Loucy (cell line): ENCODE measurements at regions not wholly inside any gene's neighbourhood (a gene's known extent, or its start where the extent isn't known, plus 50 kb on each side); places are given as distances from the start of the nearest gene placed in this dataset.
"Not testable (repeated sequence)": the region's sequence is repeated elsewhere in the genome, so short reads cannot be mapped to it uniquely, and the experiment has no call there.

ENCODE experiments used
- H2AFZ ChIP-seq: fragments of 200-600 bp; sonication (generic); 2 replicates; pipeline ENCODE4 v1.6.0; 2016; ENCODE audit warnings: antibody characterized with exemption, mild to moderate bottlenecking, low read length, moderate library complexity
- H3F3A ChIP-seq: fragments of 200-600 bp; 2 replicates; pipeline ENCODE4 v1.6.0; 2016; ENCODE audit warnings: antibody characterized with exemption, low read depth, mild to moderate bottlenecking
- H3K27me3 ChIP-seq: fragments of 200-600 bp; sonication (generic); 2 replicates; pipeline ENCODE4 v1.6.1; 2014; ENCODE audit warnings: low read length, mild to moderate bottlenecking; ENCODE audit not compliant: insufficient read depth, poor library complexity, severe bottlenecking
- H3K36me3 ChIP-seq: fragments of 200-600 bp; sonication (generic); 2 replicates; pipeline ENCODE4 v1.6.1; 2016; ENCODE audit warnings: low read length; ENCODE audit not compliant: insufficient read depth
- H3K4me1 ChIP-seq: fragments of 200-600 bp; sonication (generic); 2 replicates; pipeline ENCODE4 v1.5.1; 2014; ENCODE audit warnings: low read length, mild to moderate bottlenecking; ENCODE audit not compliant: insufficient read depth, poor library complexity, severe bottlenecking
- H3K4me2 ChIP-seq: fragments of 200-600 bp; sonication (generic); 2 replicates; pipeline ENCODE4 v1.6.0; 2014; ENCODE audit warnings: antibody characterized with exemption, low read length, low read depth, mild to moderate bottlenecking; ENCODE audit not compliant: poor library complexity, severe bottlenecking
- H3K4me3 ChIP-seq: fragments of 200-600 bp; sonication (generic); 2 replicates; pipeline ENCODE4 v1.5.1; 2014; ENCODE audit warnings: low read length, mild to moderate bottlenecking, mixed read lengths; ENCODE audit not compliant: poor library complexity, severe bottlenecking
- H3K79me2 ChIP-seq: fragments of 200-600 bp; sonication (generic); 2 replicates; pipeline ENCODE4 v1.6.1; 2014; ENCODE audit warnings: low read length; ENCODE audit not compliant: insufficient read depth
- H3K9ac ChIP-seq: fragments of 200-600 bp; sonication (generic); 2 replicates; pipeline ENCODE4 v1.6.0; 2014; ENCODE audit warnings: mild to moderate bottlenecking, low read depth, low read length, moderate library complexity; ENCODE audit not compliant: poor library complexity, severe bottlenecking
- H3K9me2 ChIP-seq: fragments of 200-600 bp; sonication (generic); replicated peaks from 2 replicates; pipeline ENCODE4 v1.6.1; 2016; ENCODE audit warnings: low read depth, low read length, mixed read lengths
- H3K9me3 ChIP-seq: fragments of 200-600 bp; sonication (generic); 2 replicates; pipeline ENCODE4 v1.6.1; 2014; ENCODE audit warnings: mild to moderate bottlenecking, antibody characterized with exemption, low read length, low read depth; ENCODE audit not compliant: insufficient read depth
- H4K20me1 ChIP-seq: fragments of 200-600 bp; sonication (generic); 2 replicates; pipeline ENCODE4 v1.6.0; 2014; ENCODE audit warnings: antibody characterized with exemption, low read length, mild to moderate bottlenecking; ENCODE audit not compliant: insufficient read depth, poor library complexity, severe bottlenecking
- EZH2phosphoT487 ChIP-seq: fragments of 200-600 bp; IDR thresholded peaks from 2 replicates; pipeline ENCODE4 v1.6.1; 2018; ENCODE audit warnings: antibody characterized with exemption, mild to moderate bottlenecking, moderate library complexity, borderline replicate concordance
- TF ChIP-seq, protein P1 (sequence below): fragments of 200-600 bp; sonication (generic); conservative IDR thresholded peaks from 2 replicates; pipeline ENCODE4 v1.5.1; 2014; ENCODE audit warnings: mild to moderate bottlenecking, antibody characterized with exemption, low read length

- Histone ChIP-seq H2AFZ (no peak overlapping the region), H3K9ac (no peak overlapping the region), H3K9me3 (no peaks in the 10 kb centered on the region), H3K79me2 (no peaks in the 10 kb centered on the region), H3K4me2 (no peak overlapping the region), H4K20me1 (no peaks in the 10 kb centered on the region), H3F3A (no peaks in the 10 kb centered on the region), H3K27me3 (no peaks in the 10 kb centered on the region), H3K4me1 (no peaks in the 10 kb centered on the region), H3K9me2 (no peaks in the 10 kb centered on the region), H3K36me3 (no peaks in the 10 kb centered on the region), H3K4me3 (no peak overlapping the region)
- TF ChIP-seq, protein P1, sequence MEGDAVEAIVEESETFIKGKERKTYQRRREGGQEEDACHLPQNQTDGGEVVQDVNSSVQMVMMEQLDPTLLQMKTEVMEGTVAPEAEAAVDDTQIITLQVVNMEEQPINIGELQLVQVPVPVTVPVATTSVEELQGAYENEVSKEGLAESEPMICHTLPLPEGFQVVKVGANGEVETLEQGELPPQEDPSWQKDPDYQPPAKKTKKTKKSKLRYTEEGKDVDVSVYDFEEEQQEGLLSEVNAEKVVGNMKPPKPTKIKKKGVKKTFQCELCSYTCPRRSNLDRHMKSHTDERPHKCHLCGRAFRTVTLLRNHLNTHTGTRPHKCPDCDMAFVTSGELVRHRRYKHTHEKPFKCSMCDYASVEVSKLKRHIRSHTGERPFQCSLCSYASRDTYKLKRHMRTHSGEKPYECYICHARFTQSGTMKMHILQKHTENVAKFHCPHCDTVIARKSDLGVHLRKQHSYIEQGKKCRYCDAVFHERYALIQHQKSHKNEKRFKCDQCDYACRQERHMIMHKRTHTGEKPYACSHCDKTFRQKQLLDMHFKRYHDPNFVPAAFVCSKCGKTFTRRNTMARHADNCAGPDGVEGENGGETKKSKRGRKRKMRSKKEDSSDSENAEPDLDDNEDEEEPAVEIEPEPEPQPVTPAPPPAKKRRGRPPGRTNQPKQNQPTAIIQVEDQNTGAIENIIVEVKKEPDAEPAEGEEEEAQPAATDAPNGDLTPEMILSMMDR, result no peak
- TF ChIP-seq EZH2phosphoT487, result no peak
Observed at GRCh38 chr2:221994926-221995325, 303.9 kb downstream of the PAX3 start.

DNA sequence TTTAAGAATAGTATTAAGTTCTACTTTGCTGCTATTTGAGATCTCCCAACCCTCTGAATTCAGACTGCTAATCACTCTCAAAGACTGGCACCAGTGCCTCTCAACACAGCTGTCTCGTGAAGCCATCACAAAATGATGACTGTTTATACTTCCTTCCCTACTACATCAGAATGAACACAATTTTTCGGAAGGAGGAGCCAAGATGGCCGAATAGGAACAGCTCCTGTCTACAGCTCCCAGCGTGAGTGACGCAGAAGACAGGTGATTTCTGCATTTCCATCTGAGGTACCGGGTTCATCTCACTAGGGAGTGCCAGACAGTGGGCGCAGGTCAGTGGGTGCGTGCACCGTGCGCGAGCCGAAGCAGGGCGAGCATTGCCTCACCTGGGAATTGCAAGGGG lies 314.4 kb downstream of the PAX3 start:
- H3K27me3 ChIP-seq, H3F3A ChIP-seq, H3K4me1 ChIP-seq, H3K9me2 ChIP-seq, H3K4me3 ChIP-seq, H3K36me3 ChIP-seq, H3K79me2 ChIP-seq, H3K9ac ChIP-seq, H4K20me1 ChIP-seq, H3K4me2 ChIP-seq, H2AFZ ChIP-seq, H3K9me3 ChIP-seq: not testable (repeated sequence)

GRCh38 chr2:221981912-221982470 lies 316.8 kb downstream of the PAX3 start:
- Histone ChIP-seq H4K20me1 (no peaks in the 10 kb centered on the region), H3K4me1 (no peaks in the 10 kb centered on the region), H3K9me3 (no peaks in the 10 kb centered on the region), H3F3A (no peaks in the 10 kb centered on the region), H3K36me3 (no peaks in the 10 kb centered on the region), H3K9me2 (no peaks in the 10 kb centered on the region), H2AFZ (no peak overlapping the region), H3K9ac (no peak overlapping the region), H3K4me3 (no peak overlapping the region), H3K79me2 (no peaks in the 10 kb centered on the region), H3K4me2 (no peak overlapping the region), H3K27me3 (no peaks in the 10 kb centered on the region)
- TF ChIP-seq, protein P1, result no peak
- TF ChIP-seq EZH2phosphoT487, result no peak

DNA sequence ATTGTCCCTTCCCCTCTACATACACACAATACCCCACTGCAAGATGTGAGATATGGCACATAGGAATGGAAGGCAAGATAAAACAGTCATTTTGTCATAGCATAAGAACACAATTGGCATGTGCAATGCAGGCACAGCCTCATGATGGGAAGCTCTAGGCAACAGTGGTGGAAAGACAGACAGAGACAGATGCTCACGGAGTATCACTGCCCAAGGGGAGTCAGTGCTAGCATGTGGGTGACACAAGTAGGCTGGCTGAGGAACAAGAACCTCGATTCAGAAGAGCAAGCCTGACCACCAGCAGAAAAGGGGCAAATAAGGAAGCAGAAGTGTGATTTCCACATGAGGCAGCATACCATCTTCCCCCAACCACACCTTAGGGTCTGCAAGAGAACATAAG lies 323.6 kb downstream of the PAX3 start:
- H2AFZ ChIP-seq, result no peak overlapping the region
- no peaks in the 10 kb centered on the region for H3K4me1 ChIP-seq
- TF ChIP-seq, protein P1, result no peak
- no peak for TF ChIP-seq EZH2phosphoT487
- no peaks in the 10 kb centered on the region for H3K79me2 ChIP-seq
- no peak overlapping the region for H3K9ac ChIP-seq
- H3K4me3 ChIP-seq, result no peak overlapping the region
- H3K4me2 ChIP-seq, result no peak overlapping the region
- no peaks in the 10 kb centered on the region for H3K9me2 ChIP-seq
- no peaks in the 10 kb centered on the region for H3K36me3 ChIP-seq
- H3F3A ChIP-seq, result no peaks in the 10 kb centered on the region
- no peaks in the 10 kb centered on the region for H3K9me3 ChIP-seq
- no peaks in the 10 kb centered on the region for H3K27me3 ChIP-seq
- no peaks in the 10 kb centered on the region for H4K20me1 ChIP-seq
